ENCODE measurements at regions not wholly inside any gene's neighbourhood (a gene's known extent, or its start where the extent isn't known, plus 50 kb on each side); places are given as distances from the start of the nearest gene placed in this dataset.

GRCh38 chr4:170305627-170306026 lies 215.9 kb upstream of the AADAT start:
- Histone ChIP-seq H3K27me3 (ENCODE audit: insufficient read depth, low read length) (no peaks in the 10 kb centered on the region), H2AFZ (ENCODE audit: low read depth, low read length) (no peak overlapping the region), H3K9me3 (ENCODE audit: low read length) (no peaks in the 10 kb centered on the region), H3K4me3 (ENCODE audit: low read length) (no peak overlapping the region), H3K36me3 (ENCODE audit: insufficient read depth, low read length) (no peaks in the 10 kb centered on the region), H3K4me1 (ENCODE audit: insufficient read depth, low read length) (no peaks in the 10 kb centered on the region)

- Histone ChIP-seq H3K4me3 (ENCODE audit: low read length) (no peak overlapping the region), H3K27me3 (ENCODE audit: insufficient read depth, low read length) (no peaks in the 10 kb centered on the region), H3K4me1 (ENCODE audit: insufficient read depth, low read length) (no peaks in the 10 kb centered on the region), H3K9me3 (ENCODE audit: low read length) (no peaks in the 10 kb centered on the region), H3K36me3 (ENCODE audit: insufficient read depth, low read length) (no peaks in the 10 kb centered on the region), H2AFZ (ENCODE audit: low read depth, low read length) (no peak overlapping the region)
Observed at GRCh38 chr4:170281027-170281426, 191.3 kb upstream of the AADAT start.

- Histone ChIP-seq H3K27me3 (ENCODE audit: insufficient read depth, low read length) (no peaks in the 10 kb centered on the region), H3K9me3 (ENCODE audit: low read length) (no peaks in the 10 kb centered on the region), H2AFZ (ENCODE audit: low read depth, low read length) (no peak overlapping the region), H3K4me1 (ENCODE audit: insufficient read depth, low read length) (no peaks in the 10 kb centered on the region), H3K36me3 (ENCODE audit: insufficient read depth, low read length) (no peaks in the 10 kb centered on the region), H3K4me3 (ENCODE audit: low read length) (no peak overlapping the region)
Observed at GRCh38 chr4:170278460-170278859, 188.7 kb upstream of the AADAT start.

GRCh38 chr4:170274616-170275015 lies 184.9 kb upstream of the AADAT start:
- Histone ChIP-seq H3K9me3 (ENCODE audit: low read length) (no peaks in the 10 kb centered on the region), H3K27me3 (ENCODE audit: insufficient read depth, low read length) (no peaks in the 10 kb centered on the region), H3K4me1 (ENCODE audit: insufficient read depth, low read length) (no peaks in the 10 kb centered on the region), H2AFZ (ENCODE audit: low read depth, low read length) (no peak overlapping the region), H3K36me3 (ENCODE audit: insufficient read depth, low read length) (no peaks in the 10 kb centered on the region), H3K4me3 (ENCODE audit: low read length) (no peak overlapping the region)

GRCh38 chr4:170272959-170273358 lies 183.2 kb upstream of the AADAT start:
- H3K9me3 ChIP-seq (ENCODE audit: low read length) = no peaks in the 10 kb centered on the region
- H3K27me3 ChIP-seq (ENCODE audit: insufficient read depth, low read length) = no peaks in the 10 kb centered on the region
- no peak overlapping the region for H2AFZ ChIP-seq (ENCODE audit: low read depth, low read length)
- no peaks in the 10 kb centered on the region for H3K4me1 ChIP-seq (ENCODE audit: insufficient read depth, low read length)
- no peaks in the 10 kb centered on the region for H3K36me3 ChIP-seq (ENCODE audit: insufficient read depth, low read length)
- H3K4me3 ChIP-seq (ENCODE audit: low read length) = no peak overlapping the region

GRCh38 chr4:170271723-170272122 lies 182.0 kb upstream of the AADAT start:
- H3K4me3 ChIP-seq (ENCODE audit: low read length) = no peak overlapping the region
- no peak overlapping the region for H2AFZ ChIP-seq (ENCODE audit: low read depth, low read length)

GRCh38 chr4:170270628-170271027 lies 180.9 kb upstream of the AADAT start:
- Histone ChIP-seq H3K9me3 (ENCODE audit: low read length) (no peaks in the 10 kb centered on the region), H3K4me3 (ENCODE audit: low read length) (no peak overlapping the region), H3K4me1 (ENCODE audit: insufficient read depth, low read length) (no peaks in the 10 kb centered on the region), H3K36me3 (ENCODE audit: insufficient read depth, low read length) (no peaks in the 10 kb centered on the region), H2AFZ (ENCODE audit: low read depth, low read length) (no peak overlapping the region), H3K27me3 (ENCODE audit: insufficient read depth, low read length) (no peaks in the 10 kb centered on the region)

More at GRCh38 chr4:170271723-170272122, 182.0 kb upstream of the AADAT start:
- H3K36me3 ChIP-seq (ENCODE audit: insufficient read depth, low read length) = no peaks in the 10 kb centered on the region
- no peaks in the 10 kb centered on the region for H3K27me3 ChIP-seq (ENCODE audit: insufficient read depth, low read length)
- no peaks in the 10 kb centered on the region for H3K9me3 ChIP-seq (ENCODE audit: low read length)
- H3K4me1 ChIP-seq (ENCODE audit: insufficient read depth, low read length) = no peaks in the 10 kb centered on the region

- Histone ChIP-seq H3K9me3 (ENCODE audit: low read length) (no peaks in the 10 kb centered on the region), H3K36me3 (ENCODE audit: insufficient read depth, low read length) (no peaks in the 10 kb centered on the region), H3K4me3 (ENCODE audit: low read length) (no peak overlapping the region), H3K4me1 (ENCODE audit: insufficient read depth, low read length) (no peaks in the 10 kb centered on the region), H2AFZ (ENCODE audit: low read depth, low read length) (no peak overlapping the region), H3K27me3 (ENCODE audit: insufficient read depth, low read length) (no peaks in the 10 kb centered on the region)
Observed at GRCh38 chr4:170269950-170270349, 180.2 kb upstream of the AADAT start.

- Histone ChIP-seq H2AFZ (ENCODE audit: low read depth, low read length) (no peak overlapping the region), H3K9me3 (ENCODE audit: low read length) (no peaks in the 10 kb centered on the region), H3K27me3 (ENCODE audit: insufficient read depth, low read length) (no peaks in the 10 kb centered on the region), H3K4me3 (ENCODE audit: low read length) (no peak overlapping the region), H3K4me1 (ENCODE audit: insufficient read depth, low read length) (no peaks in the 10 kb centered on the region), H3K36me3 (ENCODE audit: insufficient read depth, low read length) (no peaks in the 10 kb centered on the region)
Observed at GRCh38 chr4:170259631-170260153, 169.9 kb upstream of the AADAT start.

- H3K36me3 ChIP-seq (ENCODE audit: insufficient read depth, low read length) = no peaks in the 10 kb centered on the region
- H3K4me3 ChIP-seq (ENCODE audit: low read length) = no peak overlapping the region
- no peak overlapping the region for H2AFZ ChIP-seq (ENCODE audit: low read depth, low read length)
- H3K9me3 ChIP-seq (ENCODE audit: low read length) = no peaks in the 10 kb centered on the region
- no peaks in the 10 kb centered on the region for H3K4me1 ChIP-seq (ENCODE audit: insufficient read depth, low read length)
- H3K27me3 ChIP-seq (ENCODE audit: insufficient read depth, low read length) = no peaks in the 10 kb centered on the region
Observed at GRCh38 chr4:170256807-170257206, 167.1 kb upstream of the AADAT start.

GRCh38 chr4:170248576-170248975 lies 158.8 kb upstream of the AADAT start:
- Histone ChIP-seq H2AFZ (ENCODE audit: low read depth, low read length) (no peak overlapping the region), H3K36me3 (ENCODE audit: insufficient read depth, low read length) (no peaks in the 10 kb centered on the region), H3K9me3 (ENCODE audit: low read length) (no peaks in the 10 kb centered on the region), H3K4me3 (ENCODE audit: low read length) (no peak overlapping the region), H3K4me1 (ENCODE audit: insufficient read depth, low read length) (no peaks in the 10 kb centered on the region), H3K27me3 (ENCODE audit: insufficient read depth, low read length) (no peaks in the 10 kb centered on the region)

- no peaks in the 10 kb centered on the region for H3K9me3 ChIP-seq (ENCODE audit: low read length)
- no peak overlapping the region for H2AFZ ChIP-seq (ENCODE audit: low read depth, low read length)
- no peaks in the 10 kb centered on the region for H3K27me3 ChIP-seq (ENCODE audit: insufficient read depth, low read length)
- no peak overlapping the region for H3K4me3 ChIP-seq (ENCODE audit: low read length)
- no peaks in the 10 kb centered on the region for H3K36me3 ChIP-seq (ENCODE audit: insufficient read depth, low read length)
- no peaks in the 10 kb centered on the region for H3K4me1 ChIP-seq (ENCODE audit: insufficient read depth, low read length)
Observed at GRCh38 chr4:170248029-170248428, 158.3 kb upstream of the AADAT start.

- Histone ChIP-seq H3K4me1 (ENCODE audit: insufficient read depth, low read length) (no peaks in the 10 kb centered on the region), H3K4me3 (ENCODE audit: low read length) (no peak overlapping the region), H2AFZ (ENCODE audit: low read depth, low read length) (no peak overlapping the region), H3K9me3 (ENCODE audit: low read length) (no peaks in the 10 kb centered on the region), H3K27me3 (ENCODE audit: insufficient read depth, low read length) (no peaks in the 10 kb centered on the region), H3K36me3 (ENCODE audit: insufficient read depth, low read length) (no peaks in the 10 kb centered on the region)
Observed at GRCh38 chr4:170247596-170247995, 157.8 kb upstream of the AADAT start.

- Histone ChIP-seq H3K9me3 (ENCODE audit: low read length) (no peaks in the 10 kb centered on the region), H2AFZ (ENCODE audit: low read depth, low read length) (no peak overlapping the region), H3K4me1 (ENCODE audit: insufficient read depth, low read length) (no peaks in the 10 kb centered on the region), H3K36me3 (ENCODE audit: insufficient read depth, low read length) (no peaks in the 10 kb centered on the region), H3K4me3 (ENCODE audit: low read length) (no peak overlapping the region), H3K27me3 (ENCODE audit: insufficient read depth, low read length) (no peaks in the 10 kb centered on the region)
Observed at GRCh38 chr4:170243662-170244288, 154.0 kb upstream of the AADAT start.
